Dendritic cell treated with granulocyte-macrophage colony-stimulating factor and Interleukin-4, amounts not matched to agents 40 ng/mL and 50 ng/mL, for 4 days (primary cell): ENCODE measurements at regions not wholly inside any gene's neighbourhood (a gene's known extent, or its start where the extent isn't known, plus 50 kb on each side); places are given as distances from the start of the nearest gene placed in this dataset.
"Not testable (repeated sequence)": the region's sequence is repeated elsewhere in the genome, so short reads cannot be mapped to it uniquely, and the experiment has no call there.

ENCODE experiments used
- H3K27ac Mint-ChIP-seq: one replicate; pipeline ENCODE4 v1.8.0; 2022; ENCODE audit warnings: mild to moderate bottlenecking, mixed read lengths
- H3K27me3 Mint-ChIP-seq: one replicate; pipeline ENCODE4 v1.8.0; 2022; ENCODE audit warnings: mild to moderate bottlenecking, mixed read lengths
- H3K36me3 Mint-ChIP-seq: one replicate; pipeline ENCODE4 v1.8.0; 2022; ENCODE audit warnings: low read depth, mixed read lengths
- H3K4me1 Mint-ChIP-seq: one replicate; pipeline ENCODE4 v1.8.0; 2022; ENCODE audit warnings: low read depth, mixed read lengths
- H3K4me3 Mint-ChIP-seq: one replicate; pipeline ENCODE4 v1.8.0; 2022; ENCODE audit warnings: mild to moderate bottlenecking, moderate library complexity, mixed read lengths
- H3K9me3 Mint-ChIP-seq: one replicate; pipeline ENCODE4 v1.8.0; 2022; ENCODE audit warnings: mixed read lengths
- intact Hi-C: fragments of 100-400 bp; cut with micrococcal nuclease; formaldehyde crosslinking; loops from one replicate; pipeline ENCODE4 v1.15.0; 2022

DNA sequence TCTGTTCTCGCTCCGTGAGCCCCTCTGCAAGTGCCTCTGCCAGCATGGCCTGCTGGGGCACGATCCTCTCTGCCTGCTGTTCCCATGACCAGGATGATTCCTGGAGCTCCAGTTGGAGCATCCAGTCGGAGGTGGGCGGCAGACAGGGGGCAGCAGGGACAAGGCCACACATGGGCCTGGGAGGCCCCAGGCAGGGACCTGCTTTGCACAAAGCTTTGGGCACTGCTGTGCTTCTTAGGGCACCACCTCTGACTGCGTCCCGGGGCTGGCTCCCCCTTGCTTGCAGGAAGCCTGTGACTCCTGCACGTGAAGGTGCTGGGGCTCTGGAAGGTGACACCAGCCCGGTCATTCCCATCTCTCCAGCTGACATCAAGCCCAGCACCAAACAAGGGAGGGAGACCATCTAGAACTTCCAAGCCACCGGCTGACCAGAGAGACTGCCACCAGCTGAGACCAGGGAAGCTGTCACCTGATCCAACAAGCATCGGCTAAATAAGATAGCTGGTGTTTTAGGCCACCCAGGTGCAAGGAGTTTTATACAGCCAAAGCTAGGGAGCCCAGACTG lies 174.8 kb upstream of the FOXD4L5 start:
- Mint-ChIP-seq H3K27ac (no peak overlapping the region), H3K4me1 (no peaks in the 10 kb centered on the region), H3K9me3 (peaks cover 69% of the 10 kb centered on the region), H3K36me3 (no peaks in the 10 kb centered on the region), H3K27me3 (no peaks in the 10 kb centered on the region), H3K4me3 (no peak overlapping the region)
- intact Hi-C loops, result no loop called here

DNA sequence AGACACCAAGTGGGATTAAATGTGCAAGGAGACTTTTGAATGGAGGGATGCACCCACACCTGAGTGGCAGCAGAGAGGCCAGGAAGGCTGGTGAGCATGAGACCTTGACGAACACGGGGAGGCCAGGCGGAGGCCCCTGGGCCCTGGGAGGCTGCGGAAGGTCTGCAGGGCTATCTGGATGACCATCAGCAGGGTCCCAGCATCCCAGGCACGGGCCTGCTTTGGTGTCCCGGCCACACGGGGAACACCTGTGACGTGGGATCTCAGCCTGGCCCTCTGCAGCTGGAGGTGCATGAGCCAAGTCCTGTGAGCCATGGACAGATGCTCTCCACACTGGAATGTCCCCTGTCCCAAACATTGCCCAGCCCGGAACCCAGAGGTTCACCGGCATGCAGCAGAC lies 174.0 kb upstream of the FOXD4L5 start:
- H3K4me1 Mint-ChIP-seq, result no peaks in the 10 kb centered on the region
- H3K9me3 Mint-ChIP-seq, result peaks cover 63% of the 10 kb centered on the region
- no peaks in the 10 kb centered on the region for H3K27me3 Mint-ChIP-seq
- no peak overlapping the region for H3K4me3 Mint-ChIP-seq
- intact Hi-C loops, result no loop called here
- H3K36me3 Mint-ChIP-seq, result no peaks in the 10 kb centered on the region
- no peak overlapping the region for H3K27ac Mint-ChIP-seq

DNA sequence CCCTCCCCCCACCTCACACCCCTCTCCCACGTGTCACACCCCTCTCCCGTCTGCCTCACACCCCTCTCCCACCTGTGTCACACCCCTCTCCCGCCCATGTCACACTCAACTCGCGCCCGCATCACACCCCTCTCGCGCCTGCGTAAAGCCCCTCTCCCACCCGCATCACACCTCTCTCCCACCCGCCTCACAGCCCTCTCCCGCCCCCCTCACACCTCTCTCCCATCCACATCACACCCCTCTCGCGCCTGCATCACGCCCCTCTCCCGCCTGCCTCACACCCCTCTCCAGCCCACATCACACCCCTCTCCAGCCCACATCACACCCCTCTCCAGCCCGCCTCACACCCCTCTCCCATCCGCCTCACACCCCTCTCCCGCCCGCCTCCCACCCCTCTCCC lies 173.5 kb upstream of the FOXD4L5 start:
- Mint-ChIP-seq H3K9me3 (peaks cover 63% of the 10 kb centered on the region), H3K27ac (no peak overlapping the region), H3K4me1 (no peaks in the 10 kb centered on the region), H3K27me3 (no peaks in the 10 kb centered on the region), H3K4me3 (no peak overlapping the region), H3K36me3 (no peaks in the 10 kb centered on the region)
- intact Hi-C loops, result no loop called here

DNA sequence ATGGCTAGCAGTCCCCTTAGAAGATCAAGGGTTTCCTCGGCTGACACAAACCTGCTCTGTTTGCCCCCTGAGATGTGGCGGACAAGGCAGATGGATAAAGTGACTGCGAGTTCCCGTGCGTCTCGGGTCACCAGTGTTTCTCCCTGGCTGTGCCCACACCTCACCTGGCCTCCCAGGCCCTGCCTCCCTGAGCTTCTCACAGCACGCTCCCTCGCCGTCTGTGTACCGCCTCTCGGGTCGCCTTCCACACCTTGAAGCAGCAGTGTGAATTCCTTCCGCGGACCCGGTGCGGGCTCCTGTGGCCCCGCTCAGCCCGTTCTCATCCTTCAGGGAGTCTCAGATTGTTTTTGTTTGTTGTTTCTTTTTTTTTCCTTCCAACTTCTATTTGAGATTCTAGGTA lies 172.0 kb upstream of the FOXD4L5 start:
- intact Hi-C loops, H3K27ac Mint-ChIP-seq, H3K4me3 Mint-ChIP-seq, H3K4me1 Mint-ChIP-seq, H3K27me3 Mint-ChIP-seq, H3K36me3 Mint-ChIP-seq: not testable (repeated sequence)
- H3K9me3 Mint-ChIP-seq, result peaks cover 59% of the 10 kb centered on the region

DNA sequence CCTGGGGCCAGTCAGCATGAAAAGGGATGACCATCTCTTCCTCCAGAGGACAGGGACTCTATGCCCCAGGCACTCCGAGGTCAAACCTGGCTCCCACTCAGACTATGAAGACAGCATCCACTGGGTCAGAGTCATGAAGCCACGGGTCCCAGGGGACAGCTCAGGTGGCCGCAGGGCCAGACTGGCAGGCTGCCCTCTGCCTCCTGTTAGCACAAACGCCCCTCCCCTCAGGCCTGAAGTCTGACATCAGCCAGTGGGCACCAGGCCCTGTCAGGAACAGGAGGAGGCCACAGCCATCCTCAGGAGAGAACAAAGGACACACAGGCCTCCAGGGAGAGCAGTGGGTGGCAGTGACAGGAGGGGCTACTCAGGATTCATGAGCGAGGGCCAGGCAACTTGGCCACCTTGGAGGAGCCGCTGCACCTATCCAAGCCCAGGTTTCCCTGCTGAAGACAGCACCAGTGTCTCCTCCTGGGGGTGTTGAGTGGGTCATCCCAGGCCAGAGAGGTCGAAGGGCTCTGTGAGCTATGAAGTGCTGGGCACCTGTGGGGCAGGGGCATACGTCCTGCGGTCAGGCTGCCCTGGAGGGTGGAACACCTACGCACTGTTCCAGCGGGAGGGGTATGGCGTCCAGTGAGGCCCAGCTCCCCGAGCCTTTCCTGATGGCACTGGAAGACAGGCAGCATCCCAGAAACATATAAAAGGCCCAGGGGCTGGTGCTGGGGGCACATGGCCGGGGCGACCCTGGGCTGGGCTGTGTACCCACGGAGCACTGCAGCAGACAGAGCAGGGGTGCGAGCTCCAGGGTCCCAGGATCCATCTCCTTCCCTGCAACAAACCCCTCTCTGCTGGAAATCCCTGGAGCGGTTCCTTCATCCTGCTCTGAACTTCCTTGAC lies 171.0 kb upstream of the FOXD4L5 start:
- H3K4me1 Mint-ChIP-seq, H3K27ac Mint-ChIP-seq: not testable (repeated sequence)
- H3K9me3 Mint-ChIP-seq, result peaks cover 66% of the 10 kb centered on the region

DNA sequence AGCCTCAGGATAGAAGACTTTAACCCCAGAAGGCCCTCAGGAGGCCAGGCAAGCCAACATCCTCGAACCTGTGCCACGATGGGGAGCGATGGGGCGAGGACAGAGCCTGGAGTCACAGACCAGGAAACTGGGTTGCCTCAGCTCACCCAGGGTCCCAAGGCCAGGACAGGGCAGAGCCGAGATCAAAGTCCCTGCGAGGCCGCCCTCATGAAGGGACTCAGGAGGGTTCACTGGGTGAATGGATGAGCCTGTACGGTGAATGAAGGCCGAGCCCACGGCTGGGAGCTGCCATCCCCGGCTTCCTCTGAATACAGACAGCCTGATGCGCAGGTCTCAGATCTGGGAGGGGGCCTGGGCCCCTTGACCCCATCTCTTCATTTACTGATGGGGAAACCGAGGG lies 170.1 kb upstream of the FOXD4L5 start:
- H3K9me3 Mint-ChIP-seq, result peaks cover 68% of the 10 kb centered on the region
- H3K36me3 Mint-ChIP-seq, result not testable (repeated sequence)

More for the DNA sequence above, 171.0 kb upstream of the FOXD4L5 start:
- intact Hi-C loops, H3K27me3 Mint-ChIP-seq, H3K4me3 Mint-ChIP-seq, H3K36me3 Mint-ChIP-seq: not testable (repeated sequence)

DNA sequence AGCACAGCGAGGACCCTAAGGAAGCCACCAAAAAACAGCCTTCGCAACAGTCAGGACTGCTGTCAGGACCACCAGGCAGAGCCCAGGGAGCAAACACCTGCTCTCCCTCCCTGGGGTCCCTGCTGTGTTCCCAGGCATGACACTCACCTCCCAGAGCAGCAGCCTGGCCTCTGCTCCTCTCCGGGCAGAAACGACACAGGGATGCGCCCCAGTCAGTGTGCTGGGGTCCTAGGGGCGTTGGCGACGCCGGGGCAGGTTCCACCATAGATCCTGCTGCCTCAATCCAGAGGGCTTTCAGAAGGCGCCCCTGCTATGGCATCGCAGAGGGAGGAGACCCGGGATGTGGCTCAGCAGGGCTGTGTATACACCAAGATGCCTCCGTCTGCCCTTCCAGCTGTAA lies 169.7 kb upstream of the FOXD4L5 start:
- H3K27ac Mint-ChIP-seq, H3K27me3 Mint-ChIP-seq, H3K4me1 Mint-ChIP-seq, H3K4me3 Mint-ChIP-seq, intact Hi-C loops, H3K36me3 Mint-ChIP-seq: not testable (repeated sequence)
- H3K9me3 Mint-ChIP-seq, result peaks cover 65% of the 10 kb centered on the region

More for the DNA sequence above, 170.1 kb upstream of the FOXD4L5 start:
- intact Hi-C loops, H3K27ac Mint-ChIP-seq, H3K4me3 Mint-ChIP-seq, H3K27me3 Mint-ChIP-seq, H3K4me1 Mint-ChIP-seq: not testable (repeated sequence)

DNA sequence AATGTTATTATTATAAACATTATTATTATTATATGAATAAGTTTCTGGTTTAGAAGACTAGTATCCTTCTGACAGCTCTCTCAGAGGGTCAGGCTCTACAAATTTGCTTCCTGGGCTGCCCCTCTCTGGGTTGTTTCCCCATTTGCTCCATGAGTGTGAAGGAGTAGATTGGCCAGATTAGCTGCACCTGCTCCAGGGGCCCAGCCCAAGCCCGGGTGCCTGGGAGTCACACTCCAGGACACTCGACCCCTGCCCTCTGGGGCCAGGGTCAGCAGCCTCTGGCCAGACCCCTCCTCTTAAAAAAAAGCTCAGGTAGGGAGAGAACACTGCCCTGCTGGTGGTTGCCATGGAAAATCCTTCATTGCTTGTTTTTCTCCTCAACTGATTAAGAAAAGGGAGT lies 169.0 kb upstream of the FOXD4L5 start:
- H3K27ac Mint-ChIP-seq, result not testable (repeated sequence)
- H3K9me3 Mint-ChIP-seq, result peaks cover 60% of the 10 kb centered on the region

DNA sequence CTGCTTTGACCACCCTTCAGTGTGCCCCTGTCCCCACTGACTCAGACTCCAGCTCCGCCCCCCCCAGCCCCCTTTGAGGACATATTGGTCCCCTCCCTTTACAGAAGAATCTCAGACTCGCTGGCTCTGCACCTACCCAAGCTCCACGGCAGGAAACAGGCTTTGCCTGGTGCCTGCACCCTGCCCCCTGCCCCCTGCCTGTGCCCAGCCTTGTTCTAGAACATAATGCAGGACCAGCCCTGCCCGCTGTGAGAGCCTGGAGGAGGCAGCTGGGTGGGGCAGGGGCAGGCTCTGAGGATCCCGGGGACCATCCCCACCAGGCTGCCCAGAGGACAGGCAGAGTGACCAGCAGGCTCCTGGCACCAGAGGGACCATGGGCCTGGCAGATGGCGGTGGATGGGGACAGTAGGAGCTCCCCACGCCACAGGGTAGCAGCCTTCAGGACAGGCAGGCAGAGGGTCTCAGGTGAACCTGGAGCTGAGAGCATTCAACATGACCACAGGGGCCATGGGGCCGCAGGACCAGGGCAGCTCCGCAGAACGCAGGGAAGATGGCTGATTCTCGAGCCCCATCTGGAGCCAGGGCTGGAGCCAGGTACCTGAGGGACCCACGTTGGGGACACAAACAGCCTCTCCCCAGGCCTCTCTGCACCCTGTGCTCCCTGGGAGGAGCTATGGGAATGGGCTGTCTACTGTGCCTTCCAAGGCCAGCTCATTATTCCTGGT lies 165.0 kb upstream of the FOXD4L5 start:
- H3K9me3 Mint-ChIP-seq, result peaks cover 63% of the 10 kb centered on the region
- H3K4me1 Mint-ChIP-seq, H3K4me3 Mint-ChIP-seq, intact Hi-C loops, H3K27ac Mint-ChIP-seq, H3K27me3 Mint-ChIP-seq, H3K36me3 Mint-ChIP-seq: not testable (repeated sequence)

More for the DNA sequence above, 169.0 kb upstream of the FOXD4L5 start:
- intact Hi-C loops, H3K4me3 Mint-ChIP-seq, H3K36me3 Mint-ChIP-seq, H3K27me3 Mint-ChIP-seq, H3K4me1 Mint-ChIP-seq: not testable (repeated sequence)

DNA sequence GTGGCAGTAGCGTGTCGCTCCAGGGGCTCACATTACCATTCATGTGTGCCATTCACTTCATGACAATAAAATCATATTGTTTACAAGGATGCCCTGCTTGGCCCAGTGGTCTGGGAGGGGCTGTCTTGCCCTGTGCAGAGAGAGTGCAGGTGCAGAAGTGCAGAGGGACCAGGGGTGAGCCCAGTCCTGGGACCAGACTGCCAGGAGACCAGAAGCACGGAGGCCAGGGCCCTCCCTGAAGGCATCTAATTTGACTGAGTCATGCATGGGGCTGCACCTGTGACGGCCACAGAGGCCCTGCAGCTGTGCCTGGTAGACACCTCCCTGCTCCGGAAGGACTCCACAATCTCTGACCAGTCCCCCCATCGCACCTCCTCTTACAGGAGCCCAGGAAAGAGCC lies 164.4 kb upstream of the FOXD4L5 start:
- Mint-ChIP-seq H3K4me3 (no peak overlapping the region), H3K27ac (no peak overlapping the region), H3K27me3 (no peaks in the 10 kb centered on the region), H3K4me1 (no peaks in the 10 kb centered on the region), H3K9me3 (peaks cover 63% of the 10 kb centered on the region), H3K36me3 (no peaks in the 10 kb centered on the region)
- intact Hi-C loops, result no loop called here

DNA sequence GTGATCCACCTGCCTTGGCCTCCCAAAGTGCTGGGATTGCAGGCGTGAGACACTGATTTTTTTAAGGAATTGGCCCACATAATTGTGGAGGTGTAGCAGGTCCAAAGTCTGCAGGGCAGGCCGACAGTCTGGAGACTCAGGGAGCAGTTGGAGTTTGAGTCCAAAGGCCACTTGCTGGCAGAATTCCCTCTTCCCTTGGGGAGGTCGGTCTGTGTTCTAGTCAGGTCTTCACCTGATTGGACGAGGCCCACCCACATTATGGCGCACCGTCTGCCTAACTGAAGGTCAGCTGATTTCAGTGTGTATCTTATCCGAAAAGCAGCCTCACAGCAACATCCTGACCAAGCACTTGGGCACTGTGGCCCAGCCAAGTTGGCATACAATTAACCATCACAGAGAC lies 162.1 kb upstream of the FOXD4L5 start:
- peaks cover 63% of the 10 kb centered on the region for H3K9me3 Mint-ChIP-seq
- H3K27ac Mint-ChIP-seq, H3K4me3 Mint-ChIP-seq, intact Hi-C loops, H3K4me1 Mint-ChIP-seq, H3K36me3 Mint-ChIP-seq, H3K27me3 Mint-ChIP-seq: not testable (repeated sequence)

DNA sequence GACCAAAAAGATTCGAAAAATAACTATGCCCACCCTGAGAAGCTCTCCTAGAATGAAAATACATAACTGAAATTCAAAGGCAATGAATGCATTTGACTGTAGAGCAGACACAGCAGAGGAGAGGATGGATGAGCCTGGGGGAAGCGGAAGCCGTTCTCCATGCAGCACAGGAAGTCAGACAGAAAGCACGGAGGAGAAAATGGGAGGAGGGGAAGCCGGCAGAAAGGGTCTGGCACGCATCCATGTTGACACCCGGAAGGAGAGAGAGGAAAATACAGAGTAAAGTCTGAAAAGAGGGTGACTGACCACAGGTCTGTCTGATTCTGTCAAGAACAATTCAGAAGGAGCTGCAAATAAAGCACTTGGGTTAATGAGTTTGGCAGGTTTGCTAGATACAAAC lies 161.0 kb upstream of the FOXD4L5 start:
- H3K9me3 Mint-ChIP-seq, result peaks cover 53% of the 10 kb centered on the region
- H3K27ac Mint-ChIP-seq, H3K4me3 Mint-ChIP-seq, H3K36me3 Mint-ChIP-seq, H3K27me3 Mint-ChIP-seq, H3K4me1 Mint-ChIP-seq, intact Hi-C loops: not testable (repeated sequence)

DNA sequence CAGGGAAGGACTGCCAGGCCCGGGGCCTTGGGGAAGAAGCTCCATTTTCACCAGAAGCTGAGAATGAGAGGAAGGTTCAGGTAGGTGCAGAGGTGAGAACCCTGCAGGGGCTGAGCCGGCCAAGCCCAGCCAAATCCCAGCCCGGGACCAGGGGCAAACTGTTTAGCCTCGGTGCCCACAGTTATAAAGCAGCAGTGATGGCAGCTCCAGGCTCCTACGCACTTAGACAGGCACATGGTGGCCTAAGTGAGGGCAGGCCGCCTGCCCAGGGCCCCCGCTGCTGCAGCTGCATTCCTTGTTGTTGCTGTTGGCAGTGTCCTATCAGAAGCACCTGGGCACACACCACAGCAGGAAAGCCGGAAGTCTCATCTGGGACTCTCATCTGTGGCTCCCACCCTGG lies 159.9 kb upstream of the FOXD4L5 start:
- Mint-ChIP-seq H3K4me3 (no peak overlapping the region), H3K27ac (no peak overlapping the region), H3K4me1 (no peaks in the 10 kb centered on the region), H3K36me3 (no peaks in the 10 kb centered on the region), H3K9me3 (peaks cover 50% of the 10 kb centered on the region), H3K27me3 (no peaks in the 10 kb centered on the region)
- intact Hi-C loops, result no loop called here

DNA sequence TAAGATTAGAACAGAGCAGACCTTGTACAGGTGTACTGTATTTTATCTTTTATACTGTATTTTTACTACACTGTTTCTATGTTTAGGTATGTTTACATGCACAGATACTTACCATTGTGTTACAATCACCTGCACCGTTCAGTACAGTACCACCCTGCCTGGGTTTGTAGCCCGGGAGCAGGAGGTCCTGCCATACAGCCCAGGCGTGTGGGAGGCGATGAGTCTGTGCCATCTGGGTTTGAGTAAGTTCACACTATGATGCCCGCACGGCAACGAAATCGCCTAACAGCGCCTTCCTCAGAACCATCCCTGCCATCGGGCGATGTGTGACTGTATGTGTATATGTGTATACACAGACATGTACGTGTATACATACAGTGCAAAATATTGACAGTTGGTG lies 157.1 kb upstream of the FOXD4L5 start:
- H3K36me3 Mint-ChIP-seq, H3K27me3 Mint-ChIP-seq, intact Hi-C loops, H3K4me1 Mint-ChIP-seq, H3K27ac Mint-ChIP-seq, H3K4me3 Mint-ChIP-seq: not testable (repeated sequence)
- H3K9me3 Mint-ChIP-seq, result peaks cover 49% of the 10 kb centered on the region
